Neural cell (in vitro differentiated cells): ENCODE measurements at regions not wholly inside any gene's neighbourhood (a gene's known extent, or its start where the extent isn't known, plus 50 kb on each side); places are given as distances from the start of the nearest gene placed in this dataset.

Source experiments
- H2AFZ ChIP-seq: fragments of 200-600, 300-800 bp; sonication (generic), shearing (Covaris generic); 2 replicates; pipeline ENCODE4 v1.6.0; 2014; ENCODE audit warnings: low read depth, mild to moderate bottlenecking, antibody characterized with exemption, low read length, moderate library complexity
- H3F3A ChIP-seq: fragments of 200-600 bp; shearing (Covaris generic); 2 replicates; pipeline ENCODE4 v1.6.1; 2016; ENCODE audit warnings: mild to moderate bottlenecking, moderate library complexity, mixed read lengths, antibody characterized with exemption, low read length; ENCODE audit not compliant: insufficient read depth, poor library complexity, severe bottlenecking
- H3K27ac ChIP-seq: fragments of 200-600, 300-800 bp; sonication (generic), shearing (Covaris generic); 2 replicates; pipeline ENCODE4 v1.5.1; 2014; ENCODE audit warnings: mild to moderate bottlenecking, low read length, moderate library complexity
- H3K27me3 ChIP-seq: fragments of 300-800, 200-600 bp; sonication (generic), shearing (Covaris generic); 2 replicates; pipeline ENCODE4 v1.6.0; 2014; ENCODE audit warnings: mild to moderate bottlenecking, low read depth, low read length, moderate library complexity; ENCODE audit not compliant: insufficient read depth
- H3K36me3 ChIP-seq: fragments of 300-800, 200-600 bp; sonication (generic), shearing (Covaris generic); 2 replicates; pipeline ENCODE4 v1.5.1; 2014; ENCODE audit warnings: mild to moderate bottlenecking, antibody characterized with exemption, low read length, moderate library complexity; ENCODE audit not compliant: insufficient read depth
- H3K4me2 ChIP-seq: fragments of 300-800, 200-600 bp; sonication (generic), shearing (Covaris generic); 2 replicates; pipeline ENCODE4 v1.6.0; 2014; ENCODE audit warnings: mild to moderate bottlenecking, low read length
- H3K4me3 ChIP-seq: fragments of 300-800, 200-600 bp; sonication (generic), shearing (Covaris generic); 2 replicates; pipeline ENCODE4 v1.5.1; 2014; ENCODE audit warnings: mild to moderate bottlenecking, low read length, moderate library complexity
- H3K79me2 ChIP-seq: fragments of 200-600 bp; shearing (Covaris generic); replicated peaks from 2 replicates; pipeline ENCODE4 v1.6.0; 2014; ENCODE audit warnings: mild to moderate bottlenecking, low read length, moderate library complexity; ENCODE audit not compliant: insufficient read depth
- H3K9ac ChIP-seq: fragments of 300-800, 200-600 bp; sonication (generic), shearing (Covaris generic); 2 replicates; pipeline ENCODE4 v1.6.1; 2016; ENCODE audit warnings: mild to moderate bottlenecking, low read length, mixed read lengths
- H3K9me2 ChIP-seq: fragments of 200-600 bp; shearing (Covaris generic); 2 replicates; pipeline ENCODE4 v1.6.1; 2016; ENCODE audit warnings: mild to moderate bottlenecking, low read length, mixed read lengths; ENCODE audit not compliant: insufficient read depth
- H3K9me3 ChIP-seq: fragments of 200-600, 300-800 bp; sonication (generic), shearing (Covaris generic); 2 replicates; pipeline ENCODE4 v1.6.1; 2016; ENCODE audit warnings: mild to moderate bottlenecking, mixed run types, low read length, moderate library complexity, mixed read lengths
- H4K20me1 ChIP-seq: fragments of 200-600 bp; shearing (Covaris generic); 2 replicates; pipeline ENCODE4 v1.6.1; 2016; ENCODE audit warnings: mild to moderate bottlenecking, mixed run types; ENCODE audit not compliant: insufficient read depth
- CTCF ChIP-seq: fragments of 450-650 bp; IDR thresholded peaks from 2 replicates; pipeline ENCODE4 v1.5.1; 2014; ENCODE audit warnings: antibody characterized with exemption, mild to moderate bottlenecking, moderate library complexity; ENCODE audit not compliant: poor library complexity, severe bottlenecking
- EP300 ChIP-seq: fragments of 450-650 bp; conservative IDR thresholded peaks from 2 replicates; pipeline ENCODE4 v1.6.1; 2014; ENCODE audit warnings: antibody characterized with exemption, mild to moderate bottlenecking, moderate library complexity; ENCODE audit not compliant: poor library complexity, severe bottlenecking
- EZH2 ChIP-seq: fragments of 200-600, 300-800 bp; shearing (Covaris generic), sonication (generic); IDR thresholded peaks from 2 replicates; pipeline ENCODE4 v1.6.1; 2014; ENCODE audit warnings: antibody characterized with exemption, low read length, borderline replicate concordance, mild to moderate bottlenecking; ENCODE audit not compliant: insufficient read depth, poor library complexity, severe bottlenecking
- MXI1 ChIP-seq: fragments of 450-650 bp; conservative IDR thresholded peaks from 2 replicates; pipeline ENCODE4 v1.6.1; 2014; ENCODE audit warnings: antibody characterized with exemption, mild to moderate bottlenecking; ENCODE audit not compliant: poor library complexity, severe bottlenecking
- POLR2AphosphoS5 ChIP-seq: IDR thresholded peaks from 2 replicates; pipeline ENCODE4 v1.6.1; 2012
- RAD21 ChIP-seq: fragments of 450-650 bp; conservative IDR thresholded peaks from 2 replicates; pipeline ENCODE4 v1.6.1; 2014; ENCODE audit warnings: antibody characterized with exemption, mild to moderate bottlenecking, moderate library complexity
- REST ChIP-seq: IDR thresholded peaks from 2 replicates; pipeline ENCODE4 v1.6.1; 2012; ENCODE audit warnings: borderline replicate concordance
- SMC3 ChIP-seq: fragments of 450-650 bp; conservative IDR thresholded peaks from 2 replicates; pipeline ENCODE4 v1.6.1; 2014; ENCODE audit warnings: antibody characterized with exemption, mild to moderate bottlenecking, moderate library complexity; ENCODE audit not compliant: poor library complexity
- TAF1 ChIP-seq: IDR thresholded peaks from 2 replicates; pipeline ENCODE4 v1.6.1; 2012; ENCODE audit warnings: low read depth

GRCh38 chr13:31543190-31543589, 196.1 kb upstream of the RXFP2 start:
- Histone ChIP-seq H3K27ac (no peak overlapping the region), H3K36me3 (no peaks in the 10 kb centered on the region), H4K20me1 (no peaks in the 10 kb centered on the region), H3K9me3 (no peaks in the 10 kb centered on the region), H3K4me3 (no peak overlapping the region), H3K27me3 (no peaks in the 10 kb centered on the region), H3K4me2 (no peak overlapping the region), H3K9me2 (no peaks in the 10 kb centered on the region), H3F3A (no peaks in the 10 kb centered on the region), H3K79me2 (no peaks in the 10 kb centered on the region), H2AFZ (no peak overlapping the region), H3K9ac (no peak overlapping the region)
- TF ChIP-seq EP300 (no peak), SMC3 (no peak), TAF1 (no peak), CTCF (no peak), REST (no peak), RAD21 (no peak), POLR2AphosphoS5 (no peak), MXI1 (no peak)

DNA sequence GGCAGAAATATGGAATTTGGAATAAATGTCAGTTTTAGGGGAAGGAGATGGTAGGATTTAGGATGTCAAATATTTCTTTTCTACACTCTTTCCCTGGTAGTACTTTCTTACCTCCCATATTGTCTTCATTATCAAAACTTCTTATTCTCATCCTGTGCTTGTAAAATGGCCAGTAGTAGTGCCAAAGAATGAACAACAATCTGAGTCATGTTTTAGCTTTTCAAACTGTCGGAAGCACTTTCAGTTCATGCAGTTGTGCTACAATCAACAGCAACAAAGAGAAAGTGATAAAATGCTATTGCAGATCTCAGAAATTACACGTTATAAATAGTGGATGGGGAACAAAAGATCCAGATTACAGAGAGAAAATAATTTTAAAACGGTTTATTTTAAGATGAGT, 193.7 kb upstream of the RXFP2 start:
- Histone ChIP-seq H3K4me2 (no peak overlapping the region), H3K9ac (no peak overlapping the region), H3K4me3 (no peak overlapping the region), H3K27ac (no peak overlapping the region), H3K9me3 (no peaks in the 10 kb centered on the region), H3K9me2 (no peaks in the 10 kb centered on the region), H4K20me1 (no peaks in the 10 kb centered on the region), H3K27me3 (no peaks in the 10 kb centered on the region), H3K36me3 (no peaks in the 10 kb centered on the region), H3F3A (no peaks in the 10 kb centered on the region), H3K79me2 (no peaks in the 10 kb centered on the region), H2AFZ (no peak overlapping the region)
- TF ChIP-seq MXI1 (no peak), EZH2 (no peak), RAD21 (no peak), REST (no peak), CTCF (no peak)
